ENCODE measurements at regions not wholly inside any gene's neighbourhood (a gene's known extent, or its start where the extent isn't known, plus 50 kb on each side); places are given as distances from the start of the nearest gene placed in this dataset.

- Mint-ChIP-seq H3K27ac (no peak overlapping the region), H3K36me3 (no peaks in the 10 kb centered on the region), H3K4me1 (no peaks in the 10 kb centered on the region), H3K4me3 (no peak overlapping the region), H3K27me3 (ENCODE audit: low read depth in 2 of 2) (peaks cover 30 to 65% of the 10 kb centered on the region in 2 donors), H3K9me3 (no peaks in the 10 kb centered on the region)
- no peak for TF ChIP-seq CTCF (IDR thresholded peaks at IDR 0.05)
- intact Hi-C loops (cut with micrococcal nuclease): no loop called here
- no peak overlapping the region for H3K4me3 ChIP-seq (ENCODE audit: low read length)
- no peaks in the 10 kb centered on the region for H3K4me1 ChIP-seq (ENCODE audit: control insufficient read depth, insufficient read depth, low read length)
- 93% methylated on average over 6 of the region's 6 CpGs for WGBS (ENCODE audit: insufficient coverage)
- ATAC-seq (no peak), DNase-seq (no peak)
- H3K9me3 ChIP-seq (ENCODE audit: control insufficient read depth, insufficient read depth, low read length): no peaks in the 10 kb centered on the region
- H3K27ac ChIP-seq (ENCODE audit: low read length): no peak overlapping the region
- peaks cover 4% of the 10 kb centered on the region for H3K27me3 ChIP-seq (ENCODE audit: control insufficient read depth, insufficient read depth, low read length)
- no peaks in the 10 kb centered on the region for H3K36me3 ChIP-seq (ENCODE audit: control insufficient read depth, insufficient read depth, low read length)
Observed at GRCh38 chr12:7583471-7583870, 79.9 kb upstream of the CD163 start.

- Histone ChIP-seq H3K27ac (ENCODE audit: low read length) (no peak overlapping the region), H3K9me3 (ENCODE audit: control insufficient read depth, insufficient read depth, low read length) (no peaks in the 10 kb centered on the region), H3K36me3 (ENCODE audit: control insufficient read depth, insufficient read depth, low read length) (no peaks in the 10 kb centered on the region), H3K4me1 (ENCODE audit: control insufficient read depth, insufficient read depth, low read length) (no peaks in the 10 kb centered on the region), H3K27me3 (ENCODE audit: control insufficient read depth, insufficient read depth, low read length) (peaks cover 4% of the 10 kb centered on the region), H3K4me3 (ENCODE audit: low read length) (no peak overlapping the region)
- ATAC-seq (no peak), DNase-seq (no peak)
- H3K9me3 Mint-ChIP-seq: no peaks in the 10 kb centered on the region
- intact Hi-C loops (cut with micrococcal nuclease): no loop called here
- no peak for TF ChIP-seq CTCF (IDR thresholded peaks at IDR 0.05)
- WGBS (ENCODE audit: insufficient coverage): 82% methylated on average over 2 of the region's 2 CpGs
- no peak overlapping the region for H3K27ac Mint-ChIP-seq
- H3K27me3 Mint-ChIP-seq (ENCODE audit: low read depth in 2 of 2): peaks cover 29 to 62% of the 10 kb centered on the region in 2 donors
- no peaks in the 10 kb centered on the region for H3K36me3 Mint-ChIP-seq
- no peaks in the 10 kb centered on the region for H3K4me1 Mint-ChIP-seq
- H3K4me3 Mint-ChIP-seq: no peak overlapping the region
Observed at GRCh38 chr12:7582796-7583195, 79.2 kb upstream of the CD163 start.

GRCh38 chr12:7581625-7582024 lies 78.0 kb upstream of the CD163 start:
- TF ChIP-seq CTCF (IDR thresholded peaks at IDR 0.05): no peak
- H3K27me3 ChIP-seq (ENCODE audit: control insufficient read depth, insufficient read depth, low read length): peaks cover 6% of the 10 kb centered on the region
- ATAC-seq (no peak), DNase-seq (no peak)
- H3K4me3 ChIP-seq (ENCODE audit: low read length): no peak overlapping the region
- no peaks in the 10 kb centered on the region for H3K36me3 Mint-ChIP-seq
- H3K27me3 Mint-ChIP-seq (ENCODE audit: low read depth in 2 of 2): peaks cover 22 to 50% of the 10 kb centered on the region in 2 donors
- no peak overlapping the region for H3K4me3 Mint-ChIP-seq
- intact Hi-C loops (cut with micrococcal nuclease): no loop called here
- H3K4me1 ChIP-seq (ENCODE audit: control insufficient read depth, insufficient read depth, low read length): no peaks in the 10 kb centered on the region
- H3K27ac Mint-ChIP-seq: no peak overlapping the region
- no peaks in the 10 kb centered on the region for H3K9me3 ChIP-seq (ENCODE audit: control insufficient read depth, insufficient read depth, low read length)
- no peaks in the 10 kb centered on the region for H3K9me3 Mint-ChIP-seq
- H3K4me1 Mint-ChIP-seq: no peaks in the 10 kb centered on the region
- no peak overlapping the region for H3K27ac ChIP-seq (ENCODE audit: low read length)
- no peaks in the 10 kb centered on the region for H3K36me3 ChIP-seq (ENCODE audit: control insufficient read depth, insufficient read depth, low read length)

GRCh38 chr12:7581046-7581445 lies 77.5 kb upstream of the CD163 start:
- no peaks in the 10 kb centered on the region for H3K36me3 Mint-ChIP-seq
- peaks cover 20 to 47% of the 10 kb centered on the region in 2 donors for H3K27me3 Mint-ChIP-seq (ENCODE audit: low read depth in 2 of 2)
- ATAC-seq: no peak

More at GRCh38 chr12:7581046-7581445, 77.5 kb upstream of the CD163 start:
- H3K27ac Mint-ChIP-seq: no peak overlapping the region
- Histone ChIP-seq H3K9me3 (ENCODE audit: control insufficient read depth, insufficient read depth, low read length) (no peaks in the 10 kb centered on the region), H3K27me3 (ENCODE audit: control insufficient read depth, insufficient read depth, low read length) (peaks cover 6% of the 10 kb centered on the region), H3K4me1 (ENCODE audit: control insufficient read depth, insufficient read depth, low read length) (no peaks in the 10 kb centered on the region), H3K36me3 (ENCODE audit: control insufficient read depth, insufficient read depth, low read length) (no peaks in the 10 kb centered on the region), H3K4me3 (ENCODE audit: low read length) (no peak overlapping the region), H3K27ac (ENCODE audit: low read length) (no peak overlapping the region)
- no peak for DNase-seq
- no peak for TF ChIP-seq CTCF (IDR thresholded peaks at IDR 0.05)
- intact Hi-C loops (cut with micrococcal nuclease): no loop called here
- 46% methylated on average over 2 of the region's 2 CpGs for WGBS (ENCODE audit: insufficient coverage)
- H3K4me3 Mint-ChIP-seq: no peak overlapping the region
- H3K4me1 Mint-ChIP-seq: no peaks in the 10 kb centered on the region
- no peaks in the 10 kb centered on the region for H3K9me3 Mint-ChIP-seq
